Liver (tissue), 8 donors: ENCODE measurements at regions not wholly inside any gene's neighbourhood (a gene's known extent, or its start where the extent isn't known, plus 50 kb on each side); places are given as distances from the start of the nearest gene placed in this dataset.

ENCODE experiments used
- DNase-seq: peaks from one replicate; pipeline ENCODE4 v3.0.0-alpha.2; 2017; ENCODE audit warnings: low spot score
- H3K27ac ChIP-seq, 2 donors: one replicate each; pipeline ENCODE4 v1.7.0; 2013; ENCODE audit warnings: inconsistent platforms in 2 of 2, low read length in 2 of 2, control low read depth in 1 of 2, low read depth in 1 of 2, mild to moderate bottlenecking in 1 of 2
- H3K27me3 ChIP-seq, 4 donors: one replicate each; pipeline versions ENCODE4 v1.6.1 to v1.7.0; 2013; ENCODE audit warnings: low read length in 3 of 4, inconsistent platforms in 1 of 4, mild to moderate bottlenecking in 1 of 4, moderate library complexity in 1 of 4; ENCODE audit not compliant: control insufficient read depth in 4 of 4, insufficient read depth in 4 of 4
- H3K36me3 ChIP-seq, 4 donors: one replicate each; pipeline versions ENCODE4 v1.6.1 to v1.7.0; 2013; ENCODE audit warnings: low read length in 3 of 4, mild to moderate bottlenecking in 3 of 4, low read depth in 1 of 4, moderate library complexity in 1 of 4; ENCODE audit not compliant: control insufficient read depth in 4 of 4, insufficient read depth in 3 of 4
- H3K4me1 ChIP-seq, 4 donors: one replicate each; pipeline versions ENCODE4 v1.6.1 to v1.7.0; 2013; ENCODE audit warnings: low read length in 3 of 4, mild to moderate bottlenecking in 3 of 4, moderate library complexity in 1 of 4; ENCODE audit not compliant: control insufficient read depth in 4 of 4, insufficient read depth in 4 of 4
- H3K4me3 ChIP-seq, 3 donors: one replicate each; pipeline versions ENCODE4 v1.6.1 to v1.7.0; 2013; ENCODE audit warnings: low read length in 3 of 3, control low read depth in 1 of 3, low read depth in 1 of 3, mild to moderate bottlenecking in 1 of 3
- H3K9ac ChIP-seq, 2 donors: one replicate each; pipeline ENCODE4 v1.7.0; 2013; ENCODE audit warnings: low read length in 2 of 2, mild to moderate bottlenecking in 2 of 2, moderate library complexity in 2 of 2, control low read depth in 1 of 2, low read depth in 1 of 2
- H3K9me3 ChIP-seq, 4 donors: one replicate each; pipeline versions ENCODE4 v1.6.1 to v1.7.0; 2013; ENCODE audit warnings: low read length in 3 of 4; ENCODE audit not compliant: control insufficient read depth in 4 of 4
- EGR1 ChIP-seq, 2 donors: IDR thresholded peaks; 2 replicates each; pipeline ENCODE4 v1.6.1; 2016 to 2018; ENCODE audit warnings: antibody characterized with exemption in 2 of 2, low read depth in 2 of 2
- FOXA1 ChIP-seq: IDR thresholded peaks from 2 replicates; pipeline ENCODE4 v1.6.1; 2016; ENCODE audit warnings: antibody characterized with exemption
- FOXA2 ChIP-seq: IDR thresholded peaks from 2 replicates; pipeline ENCODE4 v1.6.1; 2016; ENCODE audit warnings: antibody characterized with exemption
- GABPA ChIP-seq, 2 donors: IDR thresholded peaks in 1 of 2; conservative IDR thresholded peaks in 1 of 2; 2 replicates each; pipeline ENCODE4 v1.6.1; 2016; ENCODE audit warnings: antibody characterized with exemption in 2 of 2, mild to moderate bottlenecking in 1 of 2, moderate library complexity in 1 of 2
- HNF4A ChIP-seq, 2 donors: conservative IDR thresholded peaks; 2 replicates each; pipeline ENCODE4 v1.6.1; 2016; ENCODE audit warnings: antibody characterized with exemption in 2 of 2, mild to moderate bottlenecking in 2 of 2
- HNF4G ChIP-seq: IDR thresholded peaks from 2 replicates; pipeline ENCODE4 v1.6.1; 2016; ENCODE audit warnings: antibody characterized with exemption
- JUND ChIP-seq, 2 donors: IDR thresholded peaks; 2 replicates each; pipeline ENCODE4 v1.6.1; 2016; ENCODE audit warnings: antibody characterized with exemption in 2 of 2
- RAD21 ChIP-seq, 2 donors: IDR thresholded peaks; 2 replicates each; pipeline ENCODE4 v1.6.1; 2016; ENCODE audit warnings: antibody characterized with exemption in 2 of 2, mild to moderate bottlenecking in 2 of 2
- RXRA ChIP-seq, 2 donors: IDR thresholded peaks; 2 replicates each; pipeline ENCODE4 v1.6.1; 2017 to 2018; ENCODE audit warnings: antibody characterized with exemption in 2 of 2, mild to moderate bottlenecking in 1 of 2
- SP1 ChIP-seq: IDR thresholded peaks from 2 replicates; pipeline ENCODE4 v1.6.1; 2018; ENCODE audit warnings: antibody characterized with exemption, mild to moderate bottlenecking
- TAF1 ChIP-seq: conservative IDR thresholded peaks from 2 replicates; pipeline ENCODE4 v1.6.1; 2016; ENCODE audit warnings: antibody characterized with exemption, mild to moderate bottlenecking
- YY1 ChIP-seq: IDR thresholded peaks from 2 replicates; pipeline ENCODE4 v1.6.1; 2016; ENCODE audit warnings: antibody characterized with exemption, mild to moderate bottlenecking
- WGBS: extraction: QIAGEN DNeasy Blood & Tissue Kit; methylation state at CpG from one replicate; pipeline ENCODE4 v1.1.7; 2013; 5-methylcytosine and 5-hydroxymethylcytosine counted together
- TF ChIP-seq, protein P1 (sequence below): fragments of 150-350 bp; IDR thresholded peaks from 2 replicates; pipeline ENCODE4 v1.5.1; 2017; ENCODE audit warnings: improper control_type of control experiment, low read depth, low read length; ENCODE audit not compliant: missing input control
- TF ChIP-seq, protein P2 (sequence below): IDR thresholded peaks from 2 replicates; pipeline ENCODE4 v1.6.1; 2016; ENCODE audit warnings: antibody characterized with exemption
- TF ChIP-seq, protein P3 (sequence below): IDR thresholded peaks from 2 replicates; pipeline ENCODE4 v1.6.1; 2016; ENCODE audit warnings: antibody characterized with exemption
- donor health status: healthy.
- donor health status: healthy.
- donor health status: healthy.
- donor health status: healthy.
- donor health status: healthy.

DNA sequence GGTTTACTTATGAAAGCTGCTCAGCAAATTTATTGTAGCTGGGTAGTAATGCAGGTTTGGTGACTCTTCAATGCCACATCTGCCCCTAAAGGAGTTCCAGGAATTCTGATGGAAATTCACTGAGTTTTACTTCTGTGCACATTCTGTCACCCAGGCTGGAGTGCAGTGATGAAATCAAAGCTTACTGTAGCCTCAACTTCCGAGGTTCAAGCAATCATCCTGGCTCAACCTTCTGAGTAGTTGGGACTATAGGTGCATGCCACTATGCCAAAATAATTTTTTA, 150.6 kb upstream of the RUNX1 start (continued):
- TF ChIP-seq, protein P1, sequence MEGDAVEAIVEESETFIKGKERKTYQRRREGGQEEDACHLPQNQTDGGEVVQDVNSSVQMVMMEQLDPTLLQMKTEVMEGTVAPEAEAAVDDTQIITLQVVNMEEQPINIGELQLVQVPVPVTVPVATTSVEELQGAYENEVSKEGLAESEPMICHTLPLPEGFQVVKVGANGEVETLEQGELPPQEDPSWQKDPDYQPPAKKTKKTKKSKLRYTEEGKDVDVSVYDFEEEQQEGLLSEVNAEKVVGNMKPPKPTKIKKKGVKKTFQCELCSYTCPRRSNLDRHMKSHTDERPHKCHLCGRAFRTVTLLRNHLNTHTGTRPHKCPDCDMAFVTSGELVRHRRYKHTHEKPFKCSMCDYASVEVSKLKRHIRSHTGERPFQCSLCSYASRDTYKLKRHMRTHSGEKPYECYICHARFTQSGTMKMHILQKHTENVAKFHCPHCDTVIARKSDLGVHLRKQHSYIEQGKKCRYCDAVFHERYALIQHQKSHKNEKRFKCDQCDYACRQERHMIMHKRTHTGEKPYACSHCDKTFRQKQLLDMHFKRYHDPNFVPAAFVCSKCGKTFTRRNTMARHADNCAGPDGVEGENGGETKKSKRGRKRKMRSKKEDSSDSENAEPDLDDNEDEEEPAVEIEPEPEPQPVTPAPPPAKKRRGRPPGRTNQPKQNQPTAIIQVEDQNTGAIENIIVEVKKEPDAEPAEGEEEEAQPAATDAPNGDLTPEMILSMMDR: no peak
- TF ChIP-seq GABPA (IDR thresholded peaks at IDR 0.05 in 1 of 2, conservative IDR thresholded peaks at IDR 0.05 in 1 of 2) (no peak), YY1 (no peak), RAD21 (IDR thresholded peaks at IDR 0.05) (no peak), FOXA2 (no peak), FOXA1 (no peak), HNF4G (no peak), JUND (IDR thresholded peaks at IDR 0.05) (no peak), EGR1 (IDR thresholded peaks at IDR 0.05; ENCODE audit: low read depth in 2 of 2) (no peak), RXRA (IDR thresholded peaks at IDR 0.05) (no peak)
- TF ChIP-seq, protein P2, sequence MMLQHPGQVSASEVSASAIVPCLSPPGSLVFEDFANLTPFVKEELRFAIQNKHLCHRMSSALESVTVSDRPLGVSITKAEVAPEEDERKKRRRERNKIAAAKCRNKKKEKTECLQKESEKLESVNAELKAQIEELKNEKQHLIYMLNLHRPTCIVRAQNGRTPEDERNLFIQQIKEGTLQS: no peak

DNA sequence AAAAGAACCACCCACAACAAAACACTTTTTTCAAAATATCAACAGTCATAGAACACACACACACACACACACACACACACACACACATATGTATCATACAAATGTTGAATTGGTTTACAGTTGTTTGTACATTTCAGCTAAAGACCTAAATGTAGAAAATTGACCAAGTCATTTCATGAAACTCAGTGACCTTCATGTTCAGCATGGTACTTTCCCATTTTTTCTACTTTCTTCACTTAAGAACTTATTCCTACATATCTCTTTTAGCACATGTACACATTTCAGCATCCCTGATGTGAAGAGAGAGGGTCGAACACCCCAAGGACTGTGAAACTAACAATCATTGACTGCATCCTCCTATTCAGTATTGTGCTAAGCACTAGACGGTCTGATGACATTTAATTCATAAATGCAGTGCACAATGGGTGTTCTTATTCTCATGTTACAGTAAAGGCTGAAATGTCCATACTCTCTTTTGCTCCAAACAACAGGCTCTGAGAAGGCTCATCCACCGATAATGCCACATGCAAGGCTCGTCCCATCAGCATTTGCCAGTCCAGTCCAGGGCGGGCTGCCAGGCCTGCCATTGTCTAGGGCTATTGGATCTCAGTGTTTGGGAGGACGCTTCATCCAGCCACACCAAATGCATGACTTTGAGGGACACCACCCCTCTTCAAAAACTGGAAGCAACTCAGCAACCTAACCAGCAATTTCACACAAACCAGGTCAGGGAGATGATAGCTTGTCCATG, 150.1 kb upstream of the RUNX1 start:
- Histone ChIP-seq H3K4me1 (no peaks in the 10 kb centered on the region), H3K27me3 (no peaks in the 10 kb centered on the region), H3K27ac (no peak overlapping the region), H3K4me3 (no peak overlapping the region), H3K36me3 (no peaks in the 10 kb centered on the region), H3K9me3 (no peaks in the 10 kb centered on the region), H3K9ac (no peak overlapping the region)
- no peak for TF ChIP-seq JUND (IDR thresholded peaks at IDR 0.05)
- 91% methylated on average over 6 of the region's 6 CpGs for WGBS
- DNase-seq: no peak

DNA sequence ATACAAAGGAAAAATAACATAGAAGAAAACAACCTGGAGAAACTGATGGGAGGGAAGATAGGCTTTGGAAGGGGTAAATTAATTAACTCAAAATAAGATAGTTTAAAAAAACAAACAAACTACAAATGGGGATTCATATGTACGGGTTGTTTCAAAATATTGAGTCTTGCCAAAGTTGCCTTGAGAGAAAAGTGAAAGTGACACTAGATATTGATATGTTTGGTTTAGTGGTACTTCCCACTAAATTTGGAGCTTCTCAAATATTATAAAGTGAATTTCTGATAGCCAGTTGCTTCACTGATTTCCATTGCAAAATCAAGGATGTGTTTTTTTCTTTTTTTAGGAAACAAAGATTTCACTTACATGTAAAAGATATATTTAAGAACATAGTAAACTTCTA, 149.5 kb upstream of the RUNX1 start:
- Histone ChIP-seq H3K9me3 (no peaks in the 10 kb centered on the region), H3K27ac (no peak overlapping the region), H3K4me1 (no peaks in the 10 kb centered on the region), H3K36me3 (no peaks in the 10 kb centered on the region), H3K27me3 (no peaks in the 10 kb centered on the region), H3K9ac (no peak overlapping the region), H3K4me3 (no peak overlapping the region)
- DNase-seq: no peak
- TF ChIP-seq, protein P1: no peak
- TF ChIP-seq, protein P3, sequence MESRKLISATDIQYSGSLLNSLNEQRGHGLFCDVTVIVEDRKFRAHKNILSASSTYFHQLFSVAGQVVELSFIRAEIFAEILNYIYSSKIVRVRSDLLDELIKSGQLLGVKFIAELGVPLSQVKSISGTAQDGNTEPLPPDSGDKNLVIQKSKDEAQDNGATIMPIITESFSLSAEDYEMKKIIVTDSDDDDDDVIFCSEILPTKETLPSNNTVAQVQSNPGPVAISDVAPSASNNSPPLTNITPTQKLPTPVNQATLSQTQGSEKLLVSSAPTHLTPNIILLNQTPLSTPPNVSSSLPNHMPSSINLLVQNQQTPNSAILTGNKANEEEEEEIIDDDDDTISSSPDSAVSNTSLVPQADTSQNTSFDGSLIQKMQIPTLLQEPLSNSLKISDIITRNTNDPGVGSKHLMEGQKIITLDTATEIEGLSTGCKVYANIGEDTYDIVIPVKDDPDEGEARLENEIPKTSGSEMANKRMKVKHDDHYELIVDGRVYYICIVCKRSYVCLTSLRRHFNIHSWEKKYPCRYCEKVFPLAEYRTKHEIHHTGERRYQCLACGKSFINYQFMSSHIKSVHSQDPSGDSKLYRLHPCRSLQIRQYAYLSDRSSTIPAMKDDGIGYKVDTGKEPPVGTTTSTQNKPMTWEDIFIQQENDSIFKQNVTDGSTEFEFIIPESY: no peak
- TF ChIP-seq FOXA2: no peak
- no peak for TF ChIP-seq JUND (IDR thresholded peaks at IDR 0.05)
- TF ChIP-seq EGR1 (IDR thresholded peaks at IDR 0.05; ENCODE audit: low read depth in 2 of 2): no peak
- no peak for TF ChIP-seq GABPA (IDR thresholded peaks at IDR 0.05 in 1 of 2, conservative IDR thresholded peaks at IDR 0.05 in 1 of 2)
- TF ChIP-seq SP1: no peak
- TF ChIP-seq, protein P2: no peak
- no peak for TF ChIP-seq TAF1
- TF ChIP-seq RXRA (IDR thresholded peaks at IDR 0.05): no peak
- TF ChIP-seq HNF4A (conservative IDR thresholded peaks at IDR 0.05): no peak
- no peak for TF ChIP-seq FOXA1
- 37% methylated on average over 1 of the region's 1 CpG for WGBS
